Thoracic aorta (tissue), 2 donors: ENCODE measurements at regions not wholly inside any gene's neighbourhood (a gene's known extent, or its start where the extent isn't known, plus 50 kb on each side); places are given as distances from the start of the nearest gene placed in this dataset.
"Not testable (repeated sequence)": the region's sequence is repeated elsewhere in the genome, so short reads cannot be mapped to it uniquely, and the experiment has no call there.

ENCODE experiments used
- ATAC-seq: fragments of 150-250 bp; one replicate; pipeline ENCODE4 v1.8.0; 2017; ENCODE audit warnings: low read depth; ENCODE audit not compliant: insufficient number of reproducible peaks, low FRiP score
- DNase-seq: peaks from one replicate; pipeline ENCODE4 v3.0.0-alpha.2; 2020; ENCODE audit warnings: low spot score
- H3K27ac ChIP-seq, 2 donors: fragments of 200-600 bp; sonication (generic); 1 replicate in 1 of 2; 2 replicates in 1 of 2; pipeline ENCODE4 v1.5.1; 2016; ENCODE audit warnings: mild to moderate bottlenecking in 2 of 2, moderate library complexity in 2 of 2
- H3K27me3 ChIP-seq: fragments of 200-600 bp; sonication (generic); replicated peaks from 2 replicates; pipeline ENCODE4 v1.6.0; 2016; ENCODE audit warnings: mild to moderate bottlenecking; ENCODE audit not compliant: insufficient read depth
- H3K36me3 ChIP-seq: fragments of 200-600 bp; sonication (generic); one replicate; pipeline ENCODE4 v1.5.1; 2016
- H3K4me1 ChIP-seq, 2 donors: fragments of 200-600 bp; sonication (generic); 1 replicate in 1 of 2; 2 replicates in 1 of 2; pipeline versions ENCODE4 v1.5.1 to v1.6.0; 2016; ENCODE audit warnings: low read depth in 2 of 2, mild to moderate bottlenecking in 1 of 2; ENCODE audit not compliant: control insufficient read depth in 1 of 2
- H3K4me3 ChIP-seq: fragments of 200-600 bp; sonication (generic); 2 replicates; pipeline ENCODE4 v1.5.1; 2016; ENCODE audit warnings: mild to moderate bottlenecking
- H3K9me3 ChIP-seq: fragments of 200-600 bp; sonication (generic); 2 replicates; pipeline ENCODE4 v1.5.1; 2016
- TF ChIP-seq, protein P1 (sequence below): fragments of 200-600 bp; sonication (generic); IDR thresholded peaks from one replicate; pipeline ENCODE4 v1.5.1; 2019; ENCODE audit warnings: antibody characterized with exemption

- no peaks in the 10 kb centered on the region for H3K9me3 ChIP-seq
- no peaks in the 10 kb centered on the region for H3K36me3 ChIP-seq
- TF ChIP-seq, protein P1, sequence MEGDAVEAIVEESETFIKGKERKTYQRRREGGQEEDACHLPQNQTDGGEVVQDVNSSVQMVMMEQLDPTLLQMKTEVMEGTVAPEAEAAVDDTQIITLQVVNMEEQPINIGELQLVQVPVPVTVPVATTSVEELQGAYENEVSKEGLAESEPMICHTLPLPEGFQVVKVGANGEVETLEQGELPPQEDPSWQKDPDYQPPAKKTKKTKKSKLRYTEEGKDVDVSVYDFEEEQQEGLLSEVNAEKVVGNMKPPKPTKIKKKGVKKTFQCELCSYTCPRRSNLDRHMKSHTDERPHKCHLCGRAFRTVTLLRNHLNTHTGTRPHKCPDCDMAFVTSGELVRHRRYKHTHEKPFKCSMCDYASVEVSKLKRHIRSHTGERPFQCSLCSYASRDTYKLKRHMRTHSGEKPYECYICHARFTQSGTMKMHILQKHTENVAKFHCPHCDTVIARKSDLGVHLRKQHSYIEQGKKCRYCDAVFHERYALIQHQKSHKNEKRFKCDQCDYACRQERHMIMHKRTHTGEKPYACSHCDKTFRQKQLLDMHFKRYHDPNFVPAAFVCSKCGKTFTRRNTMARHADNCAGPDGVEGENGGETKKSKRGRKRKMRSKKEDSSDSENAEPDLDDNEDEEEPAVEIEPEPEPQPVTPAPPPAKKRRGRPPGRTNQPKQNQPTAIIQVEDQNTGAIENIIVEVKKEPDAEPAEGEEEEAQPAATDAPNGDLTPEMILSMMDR, result no peak
- ATAC-seq, result no peak
- no peaks in the 10 kb centered on the region for H3K4me1 ChIP-seq
- H3K4me3 ChIP-seq, result no peak overlapping the region
- no peaks in the 10 kb centered on the region for H3K27me3 ChIP-seq
- DNase-seq, result no peak
- no peak overlapping the region for H3K27ac ChIP-seq
These were observed 606.5 kb upstream of the GYPC start for GRCh38 chr2:126049461-126049860.

DNA sequence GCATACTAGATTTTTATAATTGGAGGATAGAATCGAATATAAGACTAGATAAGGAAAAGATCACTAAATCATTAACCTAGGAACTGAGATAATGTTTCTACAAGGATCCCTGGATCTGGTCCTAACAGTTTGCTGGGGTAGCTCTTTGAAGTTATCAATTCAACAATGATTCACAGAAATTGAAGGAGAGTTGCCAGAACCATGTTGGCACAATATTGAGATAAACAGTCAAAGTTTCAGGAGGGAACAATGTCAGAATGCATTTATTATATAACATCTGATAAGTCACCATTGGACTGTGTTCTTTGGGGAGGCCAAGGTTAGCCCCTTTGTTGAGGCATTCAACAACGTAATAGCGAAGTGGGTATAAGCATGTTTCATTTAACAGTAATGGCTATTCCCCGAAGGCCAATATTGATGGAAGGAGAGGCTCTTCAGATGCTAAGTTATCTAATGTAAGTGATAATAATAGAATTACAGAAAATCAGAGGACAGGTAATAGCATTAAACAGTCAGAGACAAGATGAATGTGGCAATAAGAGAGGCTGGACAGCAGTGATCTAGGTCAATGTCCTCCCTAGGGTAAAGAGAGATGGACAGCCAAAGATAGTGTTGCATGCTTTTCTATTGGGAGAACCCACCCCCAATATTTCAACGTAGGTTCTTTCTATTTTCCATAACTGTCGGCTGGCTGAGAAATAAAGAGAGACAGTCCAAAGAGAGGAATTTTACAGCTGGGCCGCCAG, 604.8 kb upstream of the GYPC start:
- Histone ChIP-seq H3K9me3 (no peaks in the 10 kb centered on the region), H3K36me3 (no peaks in the 10 kb centered on the region), H3K4me1 (no peaks in the 10 kb centered on the region), H3K27ac (no peak overlapping the region), H3K4me3 (no peak overlapping the region), H3K27me3 (no peaks in the 10 kb centered on the region)
- DNase-seq (no peak), ATAC-seq (no peak)
- TF ChIP-seq, protein P1, result no peak

DNA sequence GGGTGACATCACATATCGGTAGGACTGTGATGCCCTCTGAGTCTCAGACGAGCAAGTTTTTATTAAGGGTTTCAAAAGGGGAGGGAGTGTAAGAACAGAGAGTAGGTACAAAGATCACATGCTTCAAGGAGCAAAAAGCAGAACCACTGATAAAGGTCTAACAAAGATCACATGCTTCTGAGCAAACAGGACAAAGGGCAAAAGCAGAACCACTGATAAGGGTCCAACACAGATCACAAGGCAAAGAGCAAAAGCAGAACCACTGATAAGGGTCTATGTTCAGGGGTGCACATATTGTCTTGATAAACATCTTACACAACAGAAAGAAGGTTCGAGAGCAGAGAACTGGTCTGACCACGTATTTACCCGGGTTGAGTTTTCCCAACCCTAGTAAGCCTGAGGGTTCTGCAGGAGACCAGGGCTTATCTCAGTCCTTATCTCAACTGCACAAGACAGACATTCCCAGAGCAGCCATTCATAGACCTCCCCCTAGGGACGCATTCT, 604.2 kb upstream of the GYPC start:
- H3K9me3 ChIP-seq, ATAC-seq, H3K4me3 ChIP-seq, H3K27ac ChIP-seq, H3K27me3 ChIP-seq, H3K4me1 ChIP-seq, DNase-seq, H3K36me3 ChIP-seq: not testable (repeated sequence)

- H3K36me3 ChIP-seq, result no peaks in the 10 kb centered on the region
- H3K4me3 ChIP-seq, result no peak overlapping the region
- H3K4me1 ChIP-seq, result no peaks in the 10 kb centered on the region
- no peak for DNase-seq
- H3K27me3 ChIP-seq, result no peaks in the 10 kb centered on the region
- peaks cover 4% of the 10 kb centered on the region for H3K9me3 ChIP-seq
- no peak for ATAC-seq
- TF ChIP-seq, protein P1, result no peak
- no peak overlapping the region for H3K27ac ChIP-seq
These were observed 596.6 kb upstream of the GYPC start for GRCh38 chr2:126059379-126059778.

DNA sequence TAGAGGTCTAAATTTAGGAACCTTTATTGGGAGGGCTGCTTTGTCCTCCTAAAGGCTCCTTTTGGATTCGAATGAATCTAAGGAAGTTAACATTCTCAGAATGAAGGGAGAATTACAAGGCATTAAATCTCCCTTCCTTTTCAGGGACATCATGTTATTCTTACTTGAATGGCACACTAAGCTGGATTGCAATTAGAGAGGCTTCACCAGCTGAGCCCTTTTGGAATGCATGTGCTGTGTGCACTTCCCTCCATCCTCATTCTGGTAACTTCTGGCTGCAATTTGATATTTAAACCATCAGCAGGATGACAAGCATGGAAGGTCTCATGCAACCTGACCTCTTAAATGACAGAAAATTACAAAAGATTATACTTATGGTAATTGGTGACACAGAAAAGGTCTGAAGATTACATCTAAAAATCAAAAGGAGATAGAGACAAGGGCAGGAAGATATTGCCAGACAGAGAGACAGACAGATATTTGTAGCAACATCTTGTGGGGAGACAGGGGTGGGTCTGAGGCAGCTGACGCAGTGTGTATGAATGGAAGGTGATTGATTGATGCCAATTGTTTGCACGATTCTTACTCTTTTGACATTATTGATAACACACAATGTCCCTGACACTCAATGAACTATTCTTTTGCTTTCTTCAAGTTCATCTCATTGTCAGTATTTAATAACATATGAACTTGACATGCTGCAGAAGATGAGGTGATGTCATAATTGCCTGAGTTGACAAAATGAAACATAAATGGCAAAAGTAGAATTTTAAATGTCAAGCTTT, 570.8 kb upstream of the GYPC start:
- H3K4me3 ChIP-seq, result no peak overlapping the region
- no peaks in the 10 kb centered on the region for H3K36me3 ChIP-seq
- no peak for ATAC-seq
- DNase-seq, result no peak
- no peaks in the 10 kb centered on the region for H3K9me3 ChIP-seq
- no peaks in the 10 kb centered on the region for H3K27me3 ChIP-seq
- H3K4me1 ChIP-seq, result no peaks in the 10 kb centered on the region
- no peak overlapping the region for H3K27ac ChIP-seq
- TF ChIP-seq, protein P1, result no peak
